ENCODE measurements at regions not wholly inside any gene's neighbourhood (a gene's known extent, or its start where the extent isn't known, plus 50 kb on each side); places are given as distances from the start of the nearest gene placed in this dataset.

DNA sequence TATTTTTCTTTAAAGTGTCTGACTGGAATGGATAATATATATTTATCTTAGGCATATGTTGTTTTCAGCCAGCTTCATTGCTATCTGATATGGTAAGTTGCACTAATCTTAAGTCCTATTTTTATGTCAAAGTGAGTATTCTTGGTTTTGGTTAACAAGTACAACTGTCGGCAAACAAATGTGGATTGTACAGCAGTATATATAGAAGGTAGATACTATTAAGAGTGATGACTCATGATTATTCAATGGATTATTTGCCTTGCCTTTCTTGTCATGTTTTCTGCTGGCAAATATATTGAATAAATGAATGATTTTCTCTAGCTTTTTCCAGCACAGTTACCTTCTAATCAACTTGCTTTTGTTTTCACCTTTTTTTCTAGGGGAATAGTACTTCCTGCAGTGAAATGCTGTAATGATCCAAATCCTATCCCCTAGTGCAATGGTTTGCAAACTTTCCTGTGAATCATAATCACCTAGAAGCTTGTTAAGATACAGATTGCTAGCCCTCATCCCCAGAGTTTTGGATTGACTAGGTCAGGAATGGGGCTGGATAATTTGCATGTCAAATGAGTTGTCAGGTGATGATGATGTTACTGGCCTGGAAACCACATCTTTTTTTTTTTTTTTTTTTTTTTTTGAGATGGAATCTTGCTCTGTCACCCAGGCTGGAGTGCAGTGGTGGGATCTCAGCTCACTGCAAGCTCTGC is 60.8 kb upstream of the ARRDC3 start:
- no peak for DNase-seq (ENCODE audit: low read depth in 2 of 2)

DNA sequence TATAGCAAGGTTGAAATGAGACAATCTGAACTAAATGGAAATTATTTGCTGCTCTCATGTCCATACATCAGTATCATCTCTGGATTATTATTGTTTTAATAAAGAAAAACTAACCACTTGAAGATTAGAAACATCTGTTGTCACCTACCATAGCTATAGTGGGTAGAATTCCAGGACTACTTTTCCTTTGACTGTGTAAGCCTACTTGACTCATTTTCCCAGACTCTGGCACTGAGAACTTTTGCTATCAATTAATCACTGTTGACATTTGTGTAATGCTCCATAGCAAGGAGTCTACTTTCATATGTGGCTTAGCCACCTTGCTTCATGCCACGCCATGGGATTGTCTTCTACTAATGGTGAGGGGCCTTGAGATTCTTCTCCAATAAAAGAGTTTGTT is 59.9 kb upstream of the ARRDC3 start:
- DNase-seq (ENCODE audit: low read depth in 2 of 2): peak; percentile 71 to 73

DNA sequence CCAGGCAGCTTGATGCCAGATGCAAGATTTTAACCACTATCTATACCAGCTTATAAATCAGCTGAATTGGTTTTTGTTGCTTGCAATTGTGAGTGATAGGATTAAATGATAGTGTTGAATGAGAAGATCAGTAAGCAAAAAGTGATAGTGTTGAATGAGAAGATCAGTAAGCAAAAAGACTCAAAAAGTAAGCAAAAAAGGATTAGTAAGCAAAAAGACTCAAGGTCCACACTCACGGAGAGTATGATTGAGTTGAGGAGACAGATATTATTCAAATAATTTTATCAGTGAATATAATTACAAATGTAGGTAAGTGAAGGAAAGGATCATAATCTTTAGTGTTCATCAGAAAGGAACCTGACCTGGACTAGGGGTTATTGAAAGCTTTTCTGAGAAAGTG is 58.0 kb upstream of the ARRDC3 start:
- DNase-seq (ENCODE audit: low read depth in 2 of 2): no peak

DNA sequence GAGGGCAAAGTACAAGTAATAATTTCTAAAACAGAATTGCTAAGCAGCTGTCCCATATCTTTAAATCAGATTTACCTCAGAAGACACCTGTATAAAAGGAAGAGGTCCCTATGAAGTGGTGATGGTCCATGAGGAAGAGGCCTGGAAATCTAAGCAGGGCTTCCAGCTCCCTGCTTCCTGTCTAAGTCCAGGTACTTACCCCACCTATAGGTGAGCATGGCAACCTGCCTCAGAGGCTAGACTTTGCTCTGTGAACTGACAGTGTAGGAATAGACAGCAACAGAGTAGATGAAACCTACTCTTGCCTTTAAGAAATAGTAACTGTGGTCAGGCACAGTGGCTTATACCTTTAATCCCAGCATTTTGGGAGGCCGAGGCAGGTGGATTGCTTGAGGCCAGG is 55.8 kb upstream of the ARRDC3 start:
- no peak for DNase-seq (ENCODE audit: low read depth in 2 of 2)

DNA sequence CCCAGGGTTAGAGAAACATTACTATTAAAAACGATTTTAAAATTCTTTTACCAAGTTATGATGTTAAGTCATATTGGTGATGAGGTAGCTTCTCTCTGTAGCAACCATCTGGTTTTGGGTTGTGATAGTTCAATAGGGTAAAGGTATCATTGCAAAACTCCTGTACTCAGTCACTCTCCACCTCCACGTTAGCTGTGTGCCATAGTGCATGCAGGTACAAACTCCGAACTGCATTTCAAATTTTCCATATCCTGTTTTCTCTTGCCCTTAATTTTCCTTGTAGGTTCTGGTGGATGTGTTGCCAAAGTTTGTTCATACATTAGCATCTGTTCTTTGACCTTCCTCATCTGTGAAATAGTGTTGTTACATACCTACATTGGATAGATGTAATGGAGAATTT is 53.1 kb upstream of the ARRDC3 start:
- no peak for DNase-seq (ENCODE audit: low read depth in 2 of 2)

DNA sequence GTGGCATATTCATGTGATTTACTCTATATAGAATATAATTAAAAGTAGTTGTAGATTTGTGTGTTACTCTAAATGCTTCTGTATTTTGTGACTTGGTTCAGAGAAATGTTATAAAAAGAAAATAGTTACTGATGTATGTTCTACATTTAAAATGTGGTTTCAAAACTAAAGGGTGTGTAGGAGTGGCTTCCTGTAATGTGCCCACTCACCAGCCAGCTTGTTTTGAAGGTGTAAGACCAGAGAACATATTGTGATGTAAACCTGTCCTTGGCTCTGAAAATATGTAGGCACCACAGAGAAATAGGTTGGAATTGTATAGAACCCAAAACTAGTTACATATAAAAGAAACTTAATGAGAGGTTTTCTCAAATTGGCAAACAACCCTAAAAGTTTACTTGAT is 51.2 kb upstream of the ARRDC3 start:
- no peak for DNase-seq (ENCODE audit: low read depth in 2 of 2)

DNA sequence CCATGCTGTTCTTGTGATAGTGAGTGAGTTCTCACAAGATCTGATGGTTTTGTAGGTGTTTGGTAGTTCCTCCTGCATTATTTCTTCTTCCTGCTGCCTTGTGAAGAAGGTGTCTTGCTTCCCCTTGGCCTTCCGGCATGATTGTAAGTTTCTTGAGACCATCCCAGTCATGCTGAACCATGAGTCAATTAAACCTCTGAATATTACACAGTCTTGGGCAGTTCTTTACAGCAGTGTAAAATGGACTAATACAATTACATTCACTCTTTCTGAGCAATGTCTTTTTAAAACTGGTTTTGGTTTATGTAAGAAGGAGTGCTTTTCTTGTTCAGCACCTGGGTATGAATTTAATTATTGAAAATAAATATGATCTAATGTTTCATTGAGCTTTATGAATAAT is 50.7 kb upstream of the ARRDC3 start:
- no peak for DNase-seq (ENCODE audit: low read depth in 2 of 2)

Data from fibroblast of skin of left biceps (primary cell).